Common myeloid progenitor, CD34-positive (primary cell): ENCODE measurements at regions not wholly inside any gene's neighbourhood (a gene's known extent, or its start where the extent isn't known, plus 50 kb on each side); places are given as distances from the start of the nearest gene placed in this dataset.

Experiments used
- CTCF ChIA-PET: fragments of 350-600 bp; sonication (Branson Sonifier 250); formaldehyde crosslinking; loops from one replicate; lab custom pipeline; 2021; ENCODE audit warnings: antibody characterized with exemption; lab: Charles Lee
- POLR2A ChIA-PET: fragments of 350-600 bp; sonication (Branson Sonifier 250); formaldehyde crosslinking; loops from one replicate; lab custom pipeline; 2021; ENCODE audit warnings: antibody characterized with exemption; lab: Charles Lee
- DNase-seq, 3 donors: peaks; one replicate each; pipeline versions ENCODE4 v3.0.0 to v3.0.0-alpha.2; 2013
- H3K27ac ChIP-seq, 2 experiments: 1 replicate in 1 of 2; 2 replicates in 1 of 2; pipeline ENCODE4 v1.7.0; 2013; ENCODE audit warnings: inconsistent platforms in 2 of 2, low read length in 2 of 2, mild to moderate bottlenecking in 2 of 2, low read depth in 1 of 2, moderate library complexity in 1 of 2; ENCODE audit not compliant: severe bottlenecking in 2 of 2, insufficient read depth in 1 of 2, poor library complexity in 1 of 2
- H3K27me3 ChIP-seq, 5 experiments: replicated peaks in 2 of 5; 1 replicate in 3 of 5; 2 replicates in 2 of 5; pipeline versions ENCODE4 v1.6.1 to v1.7.0; 2013; ENCODE audit warnings: low read length in 4 of 5, mild to moderate bottlenecking in 2 of 5, moderate library complexity in 2 of 5, inconsistent platforms in 1 of 5; ENCODE audit not compliant: insufficient read depth in 5 of 5, control insufficient read depth in 4 of 5
- H3K36me3 ChIP-seq, 4 experiments: 1 replicate in 2 of 4; 2 replicates in 2 of 4; pipeline versions ENCODE4 v1.6.1 to v1.7.0; 2013; ENCODE audit warnings: low read length in 3 of 4, control low read depth in 1 of 4, mild to moderate bottlenecking in 1 of 4; ENCODE audit not compliant: control insufficient read depth in 4 of 4, insufficient read depth in 4 of 4
- H3K4me1 ChIP-seq, 4 experiments: 1 replicate in 3 of 4; 2 replicates in 1 of 4; pipeline versions ENCODE4 v1.6.1 to v1.7.1; 2013; ENCODE audit warnings: low read length in 3 of 4, mild to moderate bottlenecking in 3 of 4, control low read depth in 1 of 4, inconsistent platforms in 1 of 4, moderate library complexity in 1 of 4; ENCODE audit not compliant: control insufficient read depth in 4 of 4, insufficient read depth in 4 of 4; ENCODE audit errors: control extremely low read depth in 1 of 4
- H3K4me3 ChIP-seq, 7 experiments: 1 replicate in 4 of 7; 2 replicates in 3 of 7; pipeline versions ENCODE4 v1.5.1 to v1.7.0; 2013; ENCODE audit warnings: mild to moderate bottlenecking in 7 of 7, low read length in 6 of 7, moderate library complexity in 6 of 7, inconsistent platforms in 2 of 7, low read depth in 2 of 7, control low read depth in 1 of 7; ENCODE audit not compliant: insufficient read depth in 4 of 7, control insufficient read depth in 1 of 7; ENCODE audit errors: extremely low read depth in 1 of 7
- H3K9me3 ChIP-seq, 5 experiments: 1 replicate in 4 of 5; 2 replicates in 1 of 5; pipeline versions ENCODE4 v1.6.1 to v1.7.1; 2013; ENCODE audit warnings: low read length in 4 of 5, mild to moderate bottlenecking in 2 of 5, inconsistent platforms in 1 of 5, low read depth in 1 of 5, moderate library complexity in 1 of 5; ENCODE audit not compliant: control insufficient read depth in 4 of 5, insufficient read depth in 2 of 5; ENCODE audit errors: control extremely low read depth in 1 of 5
- WGBS: methylation state at CpG from one replicate; pipeline ENCODE4 v1.1.5; 2013; ENCODE audit not compliant: insufficient coverage; 5-methylcytosine and 5-hydroxymethylcytosine counted together

GRCh38 chr6:47152666-47153403 lies 110.7 kb upstream of the ADGRF1 start:
- Histone ChIP-seq H3K4me3 (no peak overlapping the region), H3K36me3 (no peaks in the 10 kb centered on the region), H3K27ac (no peak overlapping the region), H3K9me3 (no peaks in the 10 kb centered on the region), H3K4me1 (no peaks in the 10 kb centered on the region), H3K27me3 (no peaks in the 10 kb centered on the region)
- ChIA-PET CTCF (no interaction called here), POLR2A (no interaction called here)
- 90% methylated on average over 1 of the region's 3 CpGs for WGBS
- no peak for DNase-seq

- no peaks in the 10 kb centered on the region for H3K36me3 ChIP-seq
- no peak for DNase-seq
- ChIA-PET CTCF (no interaction called here), POLR2A (no interaction called here)
- no peak overlapping the region for H3K4me3 ChIP-seq
- no peaks in the 10 kb centered on the region for H3K9me3 ChIP-seq
- H3K27ac ChIP-seq = no peak overlapping the region
- H3K4me1 ChIP-seq = peaks cover 0 to 6% (median 0%) of the 10 kb centered on the region in 4 experiments
- no peaks in the 10 kb centered on the region for H3K27me3 ChIP-seq
- 98% methylated on average over 7 of the region's 8 CpGs for WGBS
These were observed 109.2 kb upstream of the ADGRF1 start for GRCh38 chr6:47151232-47151898.

DNA sequence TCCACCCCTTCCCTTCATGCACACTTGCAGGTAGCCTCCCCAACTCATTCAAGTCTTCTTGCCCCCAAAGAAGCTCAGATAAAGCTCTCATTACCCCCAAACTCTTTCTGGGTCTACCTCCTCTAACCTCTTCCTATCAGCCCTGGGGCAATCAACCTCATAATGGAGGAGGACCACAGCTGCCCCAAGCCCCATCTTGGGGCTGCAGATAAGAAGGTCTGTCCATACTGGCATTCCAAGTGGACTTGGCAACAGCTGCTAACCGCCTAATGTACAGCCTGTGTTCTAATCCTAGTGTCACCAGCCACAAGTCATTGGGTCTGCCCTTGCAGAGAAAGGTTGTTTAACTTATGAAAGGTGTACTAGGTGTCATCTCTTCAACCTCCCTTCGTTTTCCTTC lies 107.4 kb upstream of the ADGRF1 start:
- POLR2A ChIA-PET = no interaction called here
- CTCF ChIA-PET = interaction anchor here (1.1 to 1.3 kb wide), 2 partner anchors 20 to 52 kb away, joined by 3 read pairs; no protein-coding TSS in a partner anchor
- Histone ChIP-seq H3K36me3 (no peaks in the 10 kb centered on the region), H3K9me3 (no peaks in the 10 kb centered on the region), H3K4me3 (no peak overlapping the region), H3K27ac (no peak overlapping the region), H3K4me1 (peaks cover 0 to 6% (median 0%) of the 10 kb centered on the region in 4 experiments), H3K27me3 (no peaks in the 10 kb centered on the region)
- 100% methylated on average over 1 of the region's 2 CpGs for WGBS
- no peak for DNase-seq

- Histone ChIP-seq H3K27me3 (no peaks in the 10 kb centered on the region), H3K9me3 (no peaks in the 10 kb centered on the region), H3K4me1 (peaks cover 0 to 6% (median 0%) of the 10 kb centered on the region in 4 experiments), H3K4me3 (no peak overlapping the region), H3K36me3 (no peaks in the 10 kb centered on the region), H3K27ac (no peak overlapping the region)
- DNase-seq = no peak
- ChIA-PET POLR2A (no interaction called here), CTCF (interaction anchor here (1.1 to 1.3 kb wide), 2 partner anchors 20 to 51 kb away, joined by 3 read pairs; no protein-coding TSS in a partner anchor)
- WGBS = no CpG with 5 or more reads among the region's 2 CpGs
These were observed 106.9 kb upstream of the ADGRF1 start for GRCh38 chr6:47149066-47149465.

GRCh38 chr6:47147836-47148344 lies 105.8 kb upstream of the ADGRF1 start:
- Histone ChIP-seq H3K4me1 (peaks cover 0 to 6% (median 0%) of the 10 kb centered on the region in 4 experiments), H3K36me3 (no peaks in the 10 kb centered on the region), H3K9me3 (no peaks in the 10 kb centered on the region), H3K27ac (no peak overlapping the region), H3K4me3 (no peak overlapping the region), H3K27me3 (no peaks in the 10 kb centered on the region)
- WGBS = 93% methylated on average over 6 of the region's 6 CpGs
- CTCF ChIA-PET = no interaction called here
- no peak for DNase-seq
- POLR2A ChIA-PET = no interaction called here

DNA sequence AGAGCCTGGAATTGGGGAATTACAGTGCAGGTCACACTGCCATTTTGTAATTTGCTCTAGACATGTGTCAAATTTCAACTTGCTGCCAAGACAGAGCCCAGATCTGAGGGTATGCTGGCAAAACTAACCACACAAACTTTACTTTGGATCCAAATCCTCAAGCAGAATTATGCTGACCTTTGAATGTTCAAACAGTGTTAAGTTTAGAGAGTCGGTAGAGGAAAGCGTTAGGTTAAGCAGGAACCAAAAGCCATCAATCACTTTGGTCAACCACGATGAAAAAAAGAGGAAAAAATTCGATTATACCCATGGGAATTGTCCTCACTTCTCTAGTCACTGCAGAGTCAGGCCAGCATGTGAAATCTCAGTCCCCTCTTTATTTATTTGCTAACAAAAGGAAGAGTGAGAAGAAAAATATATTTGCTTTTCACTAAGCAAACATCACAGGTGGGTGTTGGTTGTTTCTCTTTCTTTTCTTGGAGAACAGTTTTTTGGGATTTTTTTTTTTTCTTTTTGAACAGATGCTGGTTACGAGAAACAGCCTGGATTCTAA lies 105.1 kb upstream of the ADGRF1 start:
- no CpG with 5 or more reads among the region's 5 CpGs for WGBS
- H3K27ac ChIP-seq = no peak overlapping the region
- no peaks in the 10 kb centered on the region for H3K36me3 ChIP-seq
- no peak for DNase-seq
- H3K4me1 ChIP-seq = peaks cover 0 to 6% (median 0%) of the 10 kb centered on the region in 4 experiments
- no peak overlapping the region for H3K4me3 ChIP-seq
- no peaks in the 10 kb centered on the region for H3K9me3 ChIP-seq
- ChIA-PET POLR2A (no interaction called here), CTCF (no interaction called here)
- no peaks in the 10 kb centered on the region for H3K27me3 ChIP-seq
